H1 (cell line): ENCODE measurements at regions not wholly inside any gene's neighbourhood (a gene's known extent, or its start where the extent isn't known, plus 50 kb on each side); places are given as distances from the start of the nearest gene placed in this dataset.

Experiments used
- CTCF ChIA-PET: fragments of 300-600 bp; sonication (Branson Sonifier 250); formaldehyde crosslinking; loops from one replicate; lab custom pipeline; 2021; ENCODE audit not compliant: partially characterized antibody; lab: Charles Lee
- POLR2A ChIA-PET: fragments of 300-600 bp; sonication (Branson Sonifier 250); formaldehyde crosslinking; loops from one replicate; lab custom pipeline; 2021; ENCODE audit warnings: inconsistent platforms; ENCODE audit not compliant: partially characterized antibody; lab: Charles Lee
- DNase-seq, 2 experiments: peaks; one replicate each; pipeline versions ENCODE4 v3.0.0 to v3.0.0-alpha.2; 2010 to 2022; ENCODE audit warnings: low spot score in 2 of 2, low read depth in 1 of 2, mixed read lengths in 1 of 2
- FAIRE-seq: peaks from 2 replicates; lab custom pipeline; 2011; peaks lifted over from hg19 to GRCh38; lab: Jason Lieb, UNC
- H2AFZ ChIP-seq: 2 replicates; pipeline ENCODE4 v1.8.1; 2012; ENCODE audit warnings: low read length, inconsistent platforms
- H2AK5ac ChIP-seq: 2 replicates; pipeline ENCODE4 v1.6.1; 2013; ENCODE audit warnings: low read depth, low read length
- H2BK120ac ChIP-seq: replicated peaks from 2 replicates; pipeline ENCODE3; 2013; ENCODE audit warnings: low read depth, low read length, inconsistent platforms
- H2BK12ac ChIP-seq: 2 replicates; pipeline ENCODE4 v1.6.1; 2013; ENCODE audit warnings: low read depth, low read length
- H2BK15ac ChIP-seq: 2 replicates; pipeline ENCODE4 v1.6.1; 2013; ENCODE audit warnings: low read length
- H2BK20ac ChIP-seq: 2 replicates; pipeline ENCODE4 v1.6.1; 2013; ENCODE audit warnings: low read length
- H2BK5ac ChIP-seq: 2 replicates; pipeline ENCODE4 v1.6.1; 2013; ENCODE audit warnings: low read depth, low read length
- H3K14ac ChIP-seq: 2 replicates; pipeline ENCODE4 v1.6.1; 2013; ENCODE audit warnings: inconsistent platforms; ENCODE audit not compliant: insufficient read length
- H3K18ac ChIP-seq: 2 replicates; pipeline ENCODE4 v1.6.1; 2013; ENCODE audit warnings: low read length; ENCODE audit errors: extremely low read depth
- H3K23ac ChIP-seq: 2 replicates; pipeline ENCODE4 v1.6.1; 2013; ENCODE audit warnings: inconsistent platforms; ENCODE audit not compliant: insufficient read length
- H3K23me2 ChIP-seq: 2 replicates; pipeline ENCODE4 v1.6.1; 2013; ENCODE audit warnings: low read depth, low read length
- H3K27ac ChIP-seq: 2 replicates; pipeline ENCODE4 v1.6.1; 2011; ENCODE audit warnings: low read depth, low read length, inconsistent platforms
- H3K27me3 ChIP-seq, 4 experiments: replicated peaks in 1 of 4; 1 replicate in 1 of 4; 2 replicates in 3 of 4; pipeline versions ENCODE4 v1.6.1 to v1.8.1; 2011 to 2013; ENCODE audit warnings: low read length in 3 of 4, mild to moderate bottlenecking in 3 of 4, inconsistent platforms in 2 of 4, mixed read lengths in 2 of 4, moderate library complexity in 1 of 4; ENCODE audit not compliant: control insufficient read depth in 3 of 4, insufficient read depth in 3 of 4; ENCODE audit errors: extremely low read depth in 1 of 4
- H3K36me3 ChIP-seq, 4 experiments: 2 replicates each; pipeline versions ENCODE4 v1.6.1 to v1.8.1; 2011 to 2013; ENCODE audit warnings: mild to moderate bottlenecking in 4 of 4, low read length in 3 of 4, moderate library complexity in 2 of 4, control low read depth in 1 of 4, inconsistent platforms in 1 of 4; ENCODE audit not compliant: insufficient read depth in 4 of 4, control insufficient read depth in 2 of 4
- H3K4ac ChIP-seq: replicated peaks from 2 replicates; pipeline ENCODE3; 2013; ENCODE audit warnings: low read length, low read depth, mixed read lengths, inconsistent platforms; ENCODE audit not compliant: insufficient read length
- H3K4me1 ChIP-seq, 4 experiments: replicated peaks in 1 of 4; 1 replicate in 1 of 4; 2 replicates in 3 of 4; pipeline versions ENCODE4 v1.6.1 to v1.8.1; 2011 to 2013; ENCODE audit warnings: low read length in 3 of 4, inconsistent platforms in 2 of 4, mixed read lengths in 1 of 4; ENCODE audit not compliant: insufficient read depth in 4 of 4, control insufficient read depth in 3 of 4
- H3K4me2 ChIP-seq, 2 experiments: 2 replicates each; pipeline versions ENCODE4 v1.6.1 to v1.8.1; 2011 to 2013; ENCODE audit warnings: low read depth in 2 of 2, low read length in 2 of 2, control low read depth in 1 of 2, inconsistent platforms in 1 of 2, mild to moderate bottlenecking in 1 of 2; ENCODE audit not compliant: insufficient read depth in 1 of 2
- H3K4me3 ChIP-seq, 4 experiments: fragments of 200-600, 300-600 bp in 1 of 4; sonication (generic), shearing (Covaris generic), sonication (Bioruptor Twin) in 1 of 4; 2 replicates each; pipeline versions ENCODE4 v1.5.1 to v1.8.1; 2011 to 2016; ENCODE audit warnings: low read length in 4 of 4, low read depth in 3 of 4, control low read depth in 2 of 4, inconsistent platforms in 2 of 4, mild to moderate bottlenecking in 2 of 4, mixed read lengths in 1 of 4, moderate library complexity in 1 of 4; ENCODE audit not compliant: insufficient read depth in 2 of 4; ENCODE audit errors: extremely low read depth in 1 of 4
- H3K56ac ChIP-seq: replicated peaks from 2 replicates; pipeline ENCODE3; 2013; ENCODE audit warnings: low read depth, mild to moderate bottlenecking, mixed read lengths, low read length, inconsistent platforms; ENCODE audit not compliant: insufficient read length
- H3K79me1 ChIP-seq: 2 replicates; pipeline ENCODE4 v1.6.1; 2013; ENCODE audit warnings: low read depth, low read length, control low read depth
- H3K79me2 ChIP-seq, 2 experiments: 2 replicates each; pipeline versions ENCODE4 v1.6.1 to v1.8.1; 2012 to 2013; ENCODE audit warnings: low read length in 2 of 2, mild to moderate bottlenecking in 2 of 2, inconsistent platforms in 1 of 2; ENCODE audit not compliant: insufficient read depth in 2 of 2, control insufficient read depth in 1 of 2
- H3K9ac ChIP-seq, 4 experiments: replicated peaks in 1 of 4; 1 replicate in 1 of 4; 2 replicates in 3 of 4; pipeline versions ENCODE4 v1.6.1 to v1.8.1; 2011 to 2013; ENCODE audit warnings: low read depth in 3 of 4, low read length in 3 of 4, control low read depth in 2 of 4, mild to moderate bottlenecking in 2 of 4, moderate library complexity in 2 of 4, inconsistent platforms in 1 of 4; ENCODE audit errors: extremely low read depth in 1 of 4
- H3K9me3 ChIP-seq, 2 experiments: 2 replicates each; pipeline versions ENCODE4 v1.6.1 to v1.8.1; 2012 to 2013; ENCODE audit warnings: mild to moderate bottlenecking in 2 of 2, moderate library complexity in 2 of 2, control low read depth in 1 of 2, inconsistent platforms in 1 of 2, low read depth in 1 of 2, low read length in 1 of 2, mixed read lengths in 1 of 2; ENCODE audit not compliant: insufficient read depth in 2 of 2
- H4K20me1 ChIP-seq, 2 experiments: replicated peaks in 1 of 2; 2 replicates each; pipeline versions ENCODE3 to v1.8.1; 2011 to 2013; ENCODE audit warnings: inconsistent platforms in 2 of 2, low read length in 2 of 2, mild to moderate bottlenecking in 1 of 2; ENCODE audit not compliant: insufficient read depth in 2 of 2, control insufficient read depth in 1 of 2
- H4K5ac ChIP-seq: 2 replicates; pipeline ENCODE4 v1.6.1; 2013; ENCODE audit warnings: low read length, low read depth, mixed read lengths, inconsistent platforms; ENCODE audit not compliant: insufficient read length
- H4K8ac ChIP-seq: 2 replicates; pipeline ENCODE4 v1.8.0; 2013; ENCODE audit warnings: mild to moderate bottlenecking, moderate library complexity, low read length, inconsistent platforms; ENCODE audit not compliant: insufficient read depth; ENCODE audit errors: extremely low read depth
- H4K91ac ChIP-seq: replicated peaks from 2 replicates; pipeline ENCODE3; 2013; ENCODE audit warnings: low read length, mixed read lengths, inconsistent platforms; ENCODE audit not compliant: insufficient read length
- CHD1 ChIP-seq: IDR thresholded peaks from 2 replicates; pipeline ENCODE4 v1.6.1; 2012; ENCODE audit warnings: low read depth, low read length, improper control_type of control experiment
- GTF2F1 ChIP-seq: IDR thresholded peaks from 2 replicates; pipeline ENCODE4 v1.6.1; 2012; ENCODE audit warnings: low read depth, low read length, improper control_type of control experiment, borderline replicate concordance
- HDAC6 ChIP-seq: IDR thresholded peaks from one replicate; pipeline ENCODE4 v1.7.1; 2012; ENCODE audit warnings: low read depth, mild to moderate bottlenecking, inconsistent platforms, low read length, moderate library complexity
- RBBP5 ChIP-seq: IDR thresholded peaks from 2 replicates; pipeline ENCODE4 v1.7.1; 2012; ENCODE audit warnings: low read depth, mild to moderate bottlenecking, inconsistent platforms, low read length, moderate library complexity, borderline replicate concordance
- SIX5 ChIP-seq: IDR thresholded peaks from 2 replicates; pipeline ENCODE4 v1.6.1; 2011; ENCODE audit warnings: mild to moderate bottlenecking, low read depth, low read length
- SRF ChIP-seq: IDR thresholded peaks from 2 replicates; pipeline ENCODE4 v1.6.1; 2011; ENCODE audit warnings: mild to moderate bottlenecking, low read depth, low read length, moderate library complexity
- TAF1 ChIP-seq: IDR thresholded peaks from 2 replicates; pipeline ENCODE4 v1.6.1; 2011; ENCODE audit warnings: mild to moderate bottlenecking, low read depth, low read length
- WGBS, 2 experiments: shearing (Covaris generic) in 1 of 2; methylation state at CpG; one replicate each; pipeline versions ENCODE4 v1.1.6 to v1.1.7; 2013 to 2015; ENCODE audit warnings: low lambda C conversion rate in 2 of 2, mixed read lengths in 2 of 2, inconsistent platforms in 1 of 2, low coverage in 1 of 2, missing lambda C conversion rate in 1 of 2; ENCODE audit not compliant: insufficient replicate concordance in 2 of 2, insufficient coverage in 1 of 2, insufficient read length in 1 of 2; ENCODE audit errors: extremely low coverage in 1 of 2, missing lambda C conversion rate in 1 of 2; 5-methylcytosine and 5-hydroxymethylcytosine counted together

DNA sequence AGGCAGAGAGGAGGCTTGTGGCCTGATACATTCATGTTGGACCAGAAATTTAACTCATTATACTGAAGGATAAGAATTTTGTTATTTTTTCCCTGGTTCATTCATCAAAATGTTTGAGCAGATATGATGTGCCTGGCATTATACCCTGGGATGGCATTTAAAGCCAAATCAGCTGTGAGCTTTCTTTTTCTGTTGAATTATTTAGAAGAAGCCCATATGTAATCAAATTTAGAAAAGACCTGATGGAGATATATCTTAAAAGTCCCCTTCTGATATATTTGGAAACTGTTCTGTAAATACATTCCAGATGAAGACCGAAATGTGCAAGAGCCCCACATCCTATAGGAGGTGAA, 743.1 kb upstream of the HS6ST1 start:
- Histone ChIP-seq H3K79me2 (no peaks in the 10 kb centered on the region), H4K8ac (no peak overlapping the region), H3K14ac (no peak overlapping the region), H2AK5ac (no peak overlapping the region), H4K5ac (no peak overlapping the region), H3K4me3 (no peak overlapping the region), H2BK120ac (no peak overlapping the region), H3K18ac (no peak overlapping the region), H3K27me3 (no peaks in the 10 kb centered on the region), H3K27ac (no peak overlapping the region), H4K20me1 (no peaks in the 10 kb centered on the region), H4K91ac (no peak overlapping the region), H3K23me2 (peaks cover 4% of the 10 kb centered on the region; the same call in 1 of the 2 replicates), H3K4me2 (no peak overlapping the region), H3K4ac (no peak overlapping the region), H3K56ac (no peak overlapping the region), H2BK20ac (no peak overlapping the region), H2BK12ac (no peak overlapping the region), H2AFZ (no peak overlapping the region), H3K4me1 (no peaks in the 10 kb centered on the region), H2BK5ac (no peak overlapping the region), H2BK15ac (no peak overlapping the region), H3K79me1 (no peaks in the 10 kb centered on the region), H3K23ac (no peak overlapping the region), H3K9ac (no peak overlapping the region), H3K9me3 (no peaks in the 10 kb centered on the region), H3K36me3 (no peaks in the 10 kb centered on the region)
- no peak for TF ChIP-seq SRF
- no peak for TF ChIP-seq CHD1
- TF ChIP-seq SIX5: no peak
- TF ChIP-seq TAF1: no peak
- TF ChIP-seq GTF2F1: no peak
- no peak for TF ChIP-seq HDAC6
- no peak for TF ChIP-seq RBBP5
- CTCF ChIA-PET: interaction anchor here (0.6 to 0.9 kb wide), 2 partner anchors 28 to 40 kb away, joined by 3 read pairs; no protein-coding TSS in a partner anchor
- POLR2A ChIA-PET: no interaction called here
- DNase-seq: no peak
- 52% methylated on average over 1 of the region's 1 CpG; no CpG with 5 or more reads in 1 of the 2 experiments for WGBS, 2 experiments
- FAIRE-seq: no peak
